IMR-90 (cell line): ENCODE measurements at regions not wholly inside any gene's neighbourhood (a gene's known extent, or its start where the extent isn't known, plus 50 kb on each side); places are given as distances from the start of the nearest gene placed in this dataset.

ENCODE experiments used
- ATAC-seq: fragments of 200-7000 bp; cut with Tn5 transposase; 2 replicates; pipeline ENCODE4 v1.9.1; 2020; ENCODE audit warnings: low read depth, mild to moderate bottlenecking, moderate library complexity
- BruUV-seq: library from RNA; stranded (reverse); fragments of 400-500 nt; replicated peaks from 2 replicates; lab custom pipeline; 2021; lab: Mats Ljungman, UMichigan
- CTCF ChIA-PET: fragments of 300-600 bp; formaldehyde crosslinking; extraction: SDS; loops from one replicate; lab custom pipeline; 2021; ENCODE audit warnings: antibody characterized with exemption; lab: Yijun Ruan, JAX
- POLR2A ChIA-PET: fragments of 300-600 bp; sonication (Branson Sonifier 250); formaldehyde crosslinking; loops from one replicate; lab custom pipeline; 2022; ENCODE audit warnings: antibody characterized with exemption; ENCODE audit not compliant: unreplicated experiment; lab: Charles Lee
- DNase-seq: peaks from one replicate; pipeline ENCODE4 v3.0.0; 2013
- H2AFZ ChIP-seq: replicated peaks from 2 replicates; pipeline ENCODE3; 2013; ENCODE audit warnings: low read length, mild to moderate bottlenecking; ENCODE audit not compliant: poor library complexity
- H2AK5ac ChIP-seq: 2 replicates; pipeline ENCODE4 v1.6.1; 2013; ENCODE audit warnings: low read depth, low read length, inconsistent platforms
- H2AK9ac ChIP-seq: replicated peaks from 2 replicates; pipeline ENCODE3; 2013; ENCODE audit warnings: mild to moderate bottlenecking, low read depth, low read length, moderate library complexity; ENCODE audit not compliant: poor library complexity
- H2BK120ac ChIP-seq: 2 replicates; pipeline ENCODE4 v1.6.1; 2013; ENCODE audit warnings: low read depth, low read length, inconsistent platforms
- H2BK15ac ChIP-seq: 3 replicates; pipeline ENCODE4 v1.6.1; 2013; ENCODE audit warnings: low read depth, low read length, inconsistent platforms
- H2BK20ac ChIP-seq: 2 replicates; pipeline ENCODE4 v1.6.1; 2013; ENCODE audit warnings: low read depth, mild to moderate bottlenecking, inconsistent platforms, low read length, moderate library complexity
- H2BK5ac ChIP-seq: 2 replicates; pipeline ENCODE4 v1.6.1; 2013; ENCODE audit warnings: mild to moderate bottlenecking, low read depth, low read length, inconsistent platforms; ENCODE audit not compliant: poor library complexity, severe bottlenecking
- H3K14ac ChIP-seq: replicated peaks from 2 replicates; pipeline ENCODE4 v1.6.1; 2013; ENCODE audit warnings: low read depth, low read length, inconsistent platforms
- H3K18ac ChIP-seq: 2 replicates; pipeline ENCODE4 v1.6.1; 2013; ENCODE audit warnings: low read depth, low read length, control low read depth
- H3K23ac ChIP-seq: 2 replicates; pipeline ENCODE4 v1.6.1; 2013; ENCODE audit warnings: low read depth, low read length, inconsistent platforms
- H3K27ac ChIP-seq: 2 replicates; pipeline ENCODE4 v1.5.1; 2013; ENCODE audit warnings: mild to moderate bottlenecking, control low read depth, low read length; ENCODE audit not compliant: insufficient read depth
- H3K27me3 ChIP-seq: 2 replicates; pipeline ENCODE4 v1.6.1; 2013; ENCODE audit warnings: low read length; ENCODE audit not compliant: control insufficient read depth, insufficient read depth
- H3K36me3 ChIP-seq: 2 replicates; pipeline ENCODE4 v1.6.1; 2013; ENCODE audit warnings: low read length, mixed read lengths; ENCODE audit not compliant: control insufficient read depth, insufficient read depth
- H3K4ac ChIP-seq: 2 replicates; pipeline ENCODE4 v1.6.1; 2013; ENCODE audit warnings: low read depth, low read length, inconsistent platforms
- H3K4me1 ChIP-seq: 2 replicates; pipeline ENCODE4 v1.6.1; 2013; ENCODE audit warnings: low read length, mixed read lengths; ENCODE audit not compliant: control insufficient read depth, insufficient read depth
- H3K4me2 ChIP-seq: 2 replicates; pipeline ENCODE4 v1.6.1; 2013; ENCODE audit warnings: low read depth, mild to moderate bottlenecking, control low read depth, low read length, moderate library complexity
- H3K4me3 ChIP-seq: 2 replicates; pipeline ENCODE4 v1.5.1; 2013; ENCODE audit warnings: low read depth, mild to moderate bottlenecking, control low read depth, low read length, moderate library complexity; ENCODE audit not compliant: insufficient read depth
- H3K56ac ChIP-seq: 2 replicates; pipeline ENCODE4 v1.6.1; 2013; ENCODE audit warnings: low read length, inconsistent platforms; ENCODE audit not compliant: insufficient read depth; ENCODE audit errors: extremely low read depth
- H3K79me1 ChIP-seq, 2 experiments: 2 replicates each; pipeline ENCODE4 v1.6.1; 2013; ENCODE audit warnings: low read length in 2 of 2, inconsistent platforms in 1 of 2, low read depth in 1 of 2
- H3K9ac ChIP-seq: 2 replicates; pipeline ENCODE4 v1.6.1; 2013; ENCODE audit warnings: low read depth, low read length, control low read depth
- H3K9me1 ChIP-seq: 2 replicates; pipeline ENCODE4 v1.6.1; 2013; ENCODE audit warnings: low read length, inconsistent platforms; ENCODE audit not compliant: insufficient read depth
- H3K9me3 ChIP-seq: 2 replicates; pipeline ENCODE4 v1.6.1; 2013; ENCODE audit warnings: low read length; ENCODE audit not compliant: control insufficient read depth, insufficient read depth
- H4K20me1 ChIP-seq: 2 replicates; pipeline ENCODE4 v1.6.1; 2013; ENCODE audit warnings: low read length, inconsistent platforms; ENCODE audit not compliant: insufficient read depth
- H4K5ac ChIP-seq: 2 replicates; pipeline ENCODE4 v1.6.1; 2013; ENCODE audit warnings: mild to moderate bottlenecking, low read depth, low read length, control low read depth
- H4K8ac ChIP-seq, 2 experiments: 2 replicates each; pipeline ENCODE4 v1.6.1; 2013; ENCODE audit warnings: low read depth in 2 of 2, low read length in 2 of 2, control low read depth in 1 of 2, inconsistent platforms in 1 of 2
- H4K91ac ChIP-seq: 2 replicates; pipeline ENCODE4 v1.6.1; 2013; ENCODE audit warnings: low read depth, low read length, inconsistent platforms; ENCODE audit not compliant: insufficient read depth
- CEBPB ChIP-seq: IDR thresholded peaks from 2 replicates; pipeline ENCODE4 v1.6.1; 2012; ENCODE audit warnings: low read depth, low read length, improper control_type of control experiment
- CHD1 ChIP-seq: IDR thresholded peaks from 2 replicates; pipeline ENCODE4 v1.6.1; 2012; ENCODE audit warnings: low read depth, low read length, improper control_type of control experiment
- MAFK ChIP-seq: IDR thresholded peaks from 2 replicates; pipeline ENCODE4 v1.6.1; 2012; ENCODE audit warnings: low read depth, low read length, improper control_type of control experiment
- MXI1 ChIP-seq: IDR thresholded peaks from 2 replicates; pipeline ENCODE4 v1.6.1; 2012; ENCODE audit warnings: low read depth, mild to moderate bottlenecking, low read length, moderate library complexity, borderline replicate concordance
- NFE2L2 ChIP-seq: fragments of 150-350 bp; IDR thresholded peaks from 2 replicates; pipeline ENCODE4 v1.6.1; 2016; ENCODE audit warnings: low read depth, mild to moderate bottlenecking, low read length
- RAD21 ChIP-seq: IDR thresholded peaks from 2 replicates; pipeline ENCODE4 v1.6.1; 2012; ENCODE audit warnings: low read length, improper control_type of control experiment
- RCOR1 ChIP-seq: IDR thresholded peaks from 2 replicates; pipeline ENCODE4 v1.6.1; 2012; ENCODE audit warnings: mild to moderate bottlenecking, low read length, improper control_type of control experiment; ENCODE audit not compliant: insufficient replicate concordance
- RFX5 ChIP-seq: IDR thresholded peaks from 2 replicates; pipeline ENCODE4 v1.8.0; 2012; ENCODE audit warnings: low read depth, mild to moderate bottlenecking, low read length, moderate library complexity
- SMC3 ChIP-seq: fragments of 150-350 bp; IDR thresholded peaks from 2 replicates; pipeline ENCODE4 v1.6.1; 2016; ENCODE audit warnings: low read depth, mild to moderate bottlenecking, antibody characterized with exemption, low read length, moderate library complexity
- WGBS, 2 experiments: methylation state at CpG; one replicate each; pipeline versions ENCODE4 v1.1.5 to v1.1.7; 2013; ENCODE audit warnings: missing lambda C conversion rate in 2 of 2; ENCODE audit not compliant: insufficient read length in 1 of 2; ENCODE audit errors: extremely low coverage in 2 of 2; 5-methylcytosine and 5-hydroxymethylcytosine counted together
- dilution Hi-C: fragments of 300-500 bp; cut with HindIII; formaldehyde crosslinking; loops from one replicate; pipeline ENCODE4 v1.14.3; 2018; ENCODE audit warnings: low sequenced_read_pairs; ENCODE audit not compliant: unreplicated experiment
- in situ Hi-C: fragments of 300-500 bp; cut with MboI; formaldehyde crosslinking; loops from 3 replicates; pipeline ENCODE4 v1.14.3; 2019; ENCODE audit warnings: low sequenced_read_pairs, inconsistent platforms, mixed read lengths
- intact Hi-C: fragments of 100-400 bp; cut with micrococcal nuclease; formaldehyde crosslinking; loops from 2 replicates; pipeline ENCODE4 v1.10.0; 2022
- TF ChIP-seq, protein P1 (sequence below): fragments of 150-350 bp; IDR thresholded peaks from 2 replicates; pipeline ENCODE4 v1.6.1; 2017; ENCODE audit warnings: mild to moderate bottlenecking, antibody characterized with exemption, low read length, low read depth
- TF ChIP-seq, protein P2 (sequence below): conservative IDR thresholded peaks from 2 replicates; pipeline ENCODE4 v1.5.1; 2012; ENCODE audit warnings: mild to moderate bottlenecking, low read depth, low read length, improper control_type of control experiment

DNA sequence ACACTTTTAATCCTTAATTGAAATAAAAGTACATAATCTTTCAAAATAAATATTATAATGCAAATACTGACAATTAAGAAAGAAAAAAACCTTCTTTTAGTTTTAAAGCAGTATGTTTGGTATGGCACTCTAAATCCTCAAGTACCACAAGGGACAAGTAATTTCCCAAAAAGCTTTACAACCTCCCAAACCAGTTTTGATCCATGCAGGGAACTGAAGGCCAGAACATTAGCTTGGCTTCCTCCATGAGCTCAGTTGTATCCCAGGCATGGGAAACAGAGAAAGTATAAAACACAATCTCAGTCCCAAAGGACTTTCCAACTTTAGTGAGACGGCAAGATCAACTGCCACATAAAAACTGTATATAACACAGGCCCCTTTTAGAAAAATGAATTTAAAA lies 82.2 kb downstream of the ZNF330 start:
- peaks cover 2% of the 10 kb centered on the region for H3K4me1 ChIP-seq
- no peak overlapping the region for H4K5ac ChIP-seq
- no peak overlapping the region for H2AK9ac ChIP-seq
- TF ChIP-seq MXI1 (no peak), CHD1 (no peak), CEBPB (no peak), RCOR1 (no peak), MAFK (no peak), SMC3 (no peak), RAD21 (no peak), NFE2L2 (no peak), RFX5 (no peak)
- TF ChIP-seq, protein P1, sequence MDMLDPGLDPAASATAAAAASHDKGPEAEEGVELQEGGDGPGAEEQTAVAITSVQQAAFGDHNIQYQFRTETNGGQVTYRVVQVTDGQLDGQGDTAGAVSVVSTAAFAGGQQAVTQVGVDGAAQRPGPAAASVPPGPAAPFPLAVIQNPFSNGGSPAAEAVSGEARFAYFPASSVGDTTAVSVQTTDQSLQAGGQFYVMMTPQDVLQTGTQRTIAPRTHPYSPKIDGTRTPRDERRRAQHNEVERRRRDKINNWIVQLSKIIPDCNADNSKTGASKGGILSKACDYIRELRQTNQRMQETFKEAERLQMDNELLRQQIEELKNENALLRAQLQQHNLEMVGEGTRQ, result no peak
- TF ChIP-seq, protein P2, sequence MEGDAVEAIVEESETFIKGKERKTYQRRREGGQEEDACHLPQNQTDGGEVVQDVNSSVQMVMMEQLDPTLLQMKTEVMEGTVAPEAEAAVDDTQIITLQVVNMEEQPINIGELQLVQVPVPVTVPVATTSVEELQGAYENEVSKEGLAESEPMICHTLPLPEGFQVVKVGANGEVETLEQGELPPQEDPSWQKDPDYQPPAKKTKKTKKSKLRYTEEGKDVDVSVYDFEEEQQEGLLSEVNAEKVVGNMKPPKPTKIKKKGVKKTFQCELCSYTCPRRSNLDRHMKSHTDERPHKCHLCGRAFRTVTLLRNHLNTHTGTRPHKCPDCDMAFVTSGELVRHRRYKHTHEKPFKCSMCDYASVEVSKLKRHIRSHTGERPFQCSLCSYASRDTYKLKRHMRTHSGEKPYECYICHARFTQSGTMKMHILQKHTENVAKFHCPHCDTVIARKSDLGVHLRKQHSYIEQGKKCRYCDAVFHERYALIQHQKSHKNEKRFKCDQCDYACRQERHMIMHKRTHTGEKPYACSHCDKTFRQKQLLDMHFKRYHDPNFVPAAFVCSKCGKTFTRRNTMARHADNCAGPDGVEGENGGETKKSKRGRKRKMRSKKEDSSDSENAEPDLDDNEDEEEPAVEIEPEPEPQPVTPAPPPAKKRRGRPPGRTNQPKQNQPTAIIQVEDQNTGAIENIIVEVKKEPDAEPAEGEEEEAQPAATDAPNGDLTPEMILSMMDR, result no peak
- H3K18ac ChIP-seq, result no peak overlapping the region
- H2BK15ac ChIP-seq, result no peak overlapping the region
- dilution Hi-C loops (no loop called here), intact Hi-C loops (no loop called here), in situ Hi-C loops (no loop called here)
- H4K20me1 ChIP-seq, result no peaks in the 10 kb centered on the region
- no CpG with 5 or more reads among the region's 1 CpG for WGBS, 2 experiments
- H3K36me3 ChIP-seq, result no peaks in the 10 kb centered on the region
- H2BK20ac ChIP-seq, result no peak overlapping the region
- ChIA-PET CTCF (interaction anchor here (0.6 kb wide), 2 partner anchors 144 to 1254 kb away, joined by 3 read pairs; no protein-coding TSS in a partner anchor), POLR2A (no interaction called here)
- DNase-seq, result no peak
- no peak overlapping the region for H2BK5ac ChIP-seq
- H2AK5ac ChIP-seq, result no peak overlapping the region; the same call in 1 of the 2 replicates
- no peak overlapping the region for H3K9ac ChIP-seq
- H2AFZ ChIP-seq, result no peak overlapping the region
- H4K8ac ChIP-seq, result no peak overlapping the region
- BruUV-seq, result no TSS peak
- H3K4me2 ChIP-seq, result no peak overlapping the region
- H3K14ac ChIP-seq, result no peak overlapping the region
- H3K27ac ChIP-seq, result no peak overlapping the region
- H3K23ac ChIP-seq, result no peak overlapping the region
- no peak overlapping the region for H3K4ac ChIP-seq
- no peaks in the 10 kb centered on the region for H3K79me1 ChIP-seq
- H3K56ac ChIP-seq, result no peak overlapping the region
- H3K27me3 ChIP-seq, result no peaks in the 10 kb centered on the region
- H2BK120ac ChIP-seq, result no peak overlapping the region
- ATAC-seq, result no peak
- no peaks in the 10 kb centered on the region for H3K9me1 ChIP-seq
- H3K9me3 ChIP-seq, result no peaks in the 10 kb centered on the region
- H3K4me3 ChIP-seq, result no peak overlapping the region
- H4K91ac ChIP-seq, result no peak overlapping the region
